ENCODE measurements at regions not wholly inside any gene's neighbourhood (a gene's known extent, or its start where the extent isn't known, plus 50 kb on each side); places are given as distances from the start of the nearest gene placed in this dataset.

DNA sequence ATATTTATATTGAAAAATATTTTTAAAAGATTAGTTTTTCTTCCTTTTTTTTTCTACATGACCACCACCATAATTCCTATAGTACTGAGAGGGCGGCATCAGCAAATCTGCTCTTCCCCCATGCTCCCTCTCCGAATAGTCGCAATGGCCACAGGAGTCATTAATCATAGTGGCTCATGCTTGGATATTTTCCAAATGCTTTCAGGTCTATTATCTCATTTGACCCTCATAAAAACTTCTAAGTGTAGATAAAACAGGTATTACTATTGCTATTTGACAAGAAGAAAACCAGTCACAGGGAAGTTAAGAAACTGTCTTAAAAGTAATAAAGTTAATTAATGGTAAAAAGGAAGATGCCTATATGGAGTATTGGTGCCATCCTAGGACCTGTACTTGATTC is 440.7 kb downstream of the CMPK2 start:
- no peak for DNase-seq

DNA sequence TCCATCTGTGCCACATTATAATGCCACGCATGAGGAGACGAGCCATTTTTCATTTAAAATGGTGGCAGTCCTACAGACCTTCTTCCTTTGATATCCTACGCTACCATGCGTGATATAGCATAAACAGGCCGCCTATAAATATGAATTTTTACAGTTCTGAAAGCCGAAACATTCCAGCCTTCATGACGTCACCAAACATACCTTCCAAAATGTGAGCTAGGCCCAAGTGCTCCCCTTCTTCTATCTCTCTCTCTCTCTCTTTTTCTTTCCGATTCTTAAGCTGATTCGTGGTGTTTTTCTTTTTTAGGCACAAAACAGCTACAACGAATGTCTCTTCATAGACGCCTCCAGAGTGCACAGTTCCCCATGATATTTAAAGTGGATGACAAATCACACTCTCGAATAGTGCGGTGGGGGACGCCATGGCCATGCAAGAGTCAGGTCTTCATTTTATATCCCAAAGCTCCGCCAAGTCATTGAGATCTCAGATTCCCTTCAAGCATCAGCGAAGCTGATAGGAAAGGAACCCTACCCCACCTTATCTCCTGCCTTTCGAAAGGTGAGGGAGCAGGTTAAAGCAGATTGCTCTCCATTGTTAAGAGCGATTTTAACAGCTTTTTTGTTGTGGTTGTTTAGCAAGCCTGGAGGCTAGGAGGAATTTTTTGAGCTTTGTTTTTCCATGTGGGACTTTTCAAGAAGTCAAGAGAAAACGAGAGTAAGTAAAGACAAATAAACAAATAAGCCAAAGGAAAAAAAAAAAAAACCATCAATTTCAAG is 436.3 kb downstream of the CMPK2 start:
- DNase-seq: no peak

DNA sequence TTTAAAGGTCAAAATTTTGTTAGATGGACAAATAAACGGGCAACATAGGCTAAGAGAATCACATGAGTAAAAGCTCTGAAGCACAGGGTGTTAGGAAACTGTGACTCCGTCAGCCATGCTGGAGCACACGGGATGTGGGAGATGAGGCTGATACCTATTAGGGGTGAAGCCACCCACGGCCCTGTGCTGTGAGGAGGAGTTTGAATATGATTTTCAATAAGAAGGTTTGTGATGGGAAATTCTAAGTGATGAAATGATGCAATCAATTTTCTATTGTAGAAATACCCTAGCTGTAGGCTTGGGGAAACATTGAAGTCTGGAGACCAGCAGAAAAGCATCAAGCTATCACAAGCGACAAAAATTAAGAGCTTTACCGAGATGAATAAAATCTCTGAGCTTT is 431.3 kb downstream of the CMPK2 start:
- no peak for DNase-seq

DNA sequence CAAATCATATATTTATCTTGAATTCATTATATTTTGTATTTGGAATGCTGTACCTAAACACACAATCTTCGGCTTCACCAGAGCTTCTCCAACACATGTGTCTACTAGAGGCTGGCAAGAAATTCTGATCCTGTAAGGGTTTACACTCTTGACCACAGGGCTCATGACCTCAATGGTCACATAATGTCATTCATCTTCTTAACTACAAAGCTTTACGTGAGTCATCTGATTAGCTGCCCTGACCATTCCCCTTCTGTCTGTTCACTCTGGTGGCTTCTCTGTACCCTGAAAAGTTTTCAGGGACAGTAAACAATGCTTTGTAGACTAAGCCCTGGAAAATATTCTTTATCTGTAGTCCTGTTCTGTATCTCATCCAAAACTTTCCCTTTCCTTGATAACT is 423.9 kb downstream of the CMPK2 start:
- DNase-seq: no peak

DNA sequence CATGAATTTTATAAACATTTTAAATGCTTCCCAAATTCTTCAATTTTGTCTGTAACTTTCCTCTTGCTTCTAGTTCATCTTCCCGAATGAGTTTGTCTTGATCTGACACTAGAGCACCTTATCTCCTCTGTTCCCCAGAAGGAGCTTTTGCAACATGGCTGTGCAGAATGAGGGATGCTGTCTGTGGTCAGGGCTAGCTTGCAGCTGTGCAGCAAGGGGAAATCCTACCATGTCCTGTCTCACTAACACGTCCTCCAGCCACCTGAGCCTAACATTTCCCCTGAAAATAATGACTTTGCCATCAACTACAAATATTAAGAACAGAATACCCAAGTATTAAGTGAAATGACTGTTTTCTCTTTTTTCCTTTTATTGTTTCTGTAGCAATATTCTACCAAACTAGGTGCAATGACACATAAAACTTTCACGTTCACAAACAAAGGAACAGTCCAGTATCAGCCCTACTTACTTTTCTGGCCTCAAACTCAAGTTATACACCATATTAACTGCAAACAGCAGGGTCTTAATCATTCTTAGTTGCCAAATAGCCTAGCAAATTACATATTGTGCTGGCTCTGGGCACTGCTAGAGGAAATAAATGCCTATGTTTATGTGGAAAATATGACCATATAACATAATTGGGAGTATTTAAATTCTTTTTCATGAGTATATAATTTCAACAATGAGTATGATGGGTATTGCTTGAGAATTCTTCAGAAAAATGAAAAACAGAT is 423.3 kb downstream of the CMPK2 start:
- no peak for DNase-seq

DNA sequence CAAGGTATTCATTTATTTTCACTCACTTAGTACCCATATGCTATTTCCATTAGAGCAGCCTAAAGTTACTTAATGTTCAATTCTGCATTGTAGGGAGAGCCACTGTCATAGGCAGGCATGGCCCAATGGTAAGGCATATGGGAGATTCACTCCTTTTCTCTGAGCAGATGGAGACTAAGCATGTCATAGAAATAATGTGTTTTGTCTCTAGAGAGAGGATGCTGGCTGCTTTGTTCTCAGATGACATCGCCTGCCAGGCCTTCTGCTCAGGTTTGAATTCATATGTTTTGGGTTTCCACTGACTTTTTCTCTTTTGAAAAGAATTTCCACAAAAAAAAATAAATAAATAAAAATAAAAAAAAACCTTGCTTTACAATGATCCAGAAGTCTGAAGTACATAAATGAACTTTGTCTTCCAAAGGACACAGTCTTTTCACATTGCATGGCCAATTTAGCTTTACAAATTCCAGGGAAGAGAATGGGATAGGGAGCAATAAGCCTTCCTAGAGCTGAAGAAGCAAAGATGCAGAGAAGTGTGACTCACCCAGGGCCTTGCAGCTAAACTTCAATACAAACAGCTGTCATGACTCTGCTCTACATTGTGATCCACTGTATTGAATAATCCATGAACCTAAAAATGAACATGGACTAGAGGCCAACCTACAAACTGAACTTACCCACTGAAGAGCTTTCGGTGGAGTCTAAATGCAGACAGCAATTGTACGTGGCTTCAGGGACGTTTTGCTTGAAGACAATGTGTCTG is 422.5 kb downstream of the CMPK2 start:
- no peak for DNase-seq

DNA sequence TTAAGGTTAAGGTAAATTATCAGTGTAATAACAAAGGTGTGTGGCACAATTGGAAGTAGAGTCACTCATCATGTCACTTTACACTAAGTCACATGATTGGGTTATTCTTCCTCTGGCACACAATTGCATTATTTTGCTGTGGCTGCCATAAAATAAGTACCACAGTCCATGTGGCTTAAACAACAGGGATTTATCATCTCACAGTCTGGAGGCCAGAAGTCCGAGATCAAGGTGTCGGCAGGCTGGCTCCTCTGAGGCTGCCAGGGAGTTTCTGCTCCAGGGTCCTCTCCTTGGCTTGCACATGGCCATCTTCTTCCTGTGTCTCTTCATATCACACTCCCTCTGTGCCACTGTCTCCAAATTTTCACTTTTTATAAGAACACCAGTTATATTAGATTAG is 421.2 kb downstream of the CMPK2 start:
- DNase-seq: no peak

DNA sequence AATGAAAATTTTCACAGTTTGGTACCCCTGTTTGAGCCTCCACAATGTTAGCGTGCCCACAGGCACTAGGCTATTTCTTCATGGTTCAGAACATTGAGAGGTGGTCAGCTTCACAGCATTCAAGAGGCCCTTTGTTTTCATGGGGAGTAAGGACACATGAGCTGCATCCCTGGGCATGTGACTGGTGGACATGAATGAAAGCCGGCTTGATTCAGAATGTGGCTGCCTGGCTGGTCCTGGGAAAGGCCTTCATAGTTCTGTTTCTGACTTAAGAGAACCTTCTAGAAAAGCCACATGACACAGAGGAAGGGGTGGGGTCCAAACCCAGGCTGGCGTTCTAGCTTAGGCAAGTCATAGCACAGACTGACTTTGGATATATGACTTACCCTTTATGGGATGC is 420.6 kb downstream of the CMPK2 start:
- DNase-seq: no peak

DNA sequence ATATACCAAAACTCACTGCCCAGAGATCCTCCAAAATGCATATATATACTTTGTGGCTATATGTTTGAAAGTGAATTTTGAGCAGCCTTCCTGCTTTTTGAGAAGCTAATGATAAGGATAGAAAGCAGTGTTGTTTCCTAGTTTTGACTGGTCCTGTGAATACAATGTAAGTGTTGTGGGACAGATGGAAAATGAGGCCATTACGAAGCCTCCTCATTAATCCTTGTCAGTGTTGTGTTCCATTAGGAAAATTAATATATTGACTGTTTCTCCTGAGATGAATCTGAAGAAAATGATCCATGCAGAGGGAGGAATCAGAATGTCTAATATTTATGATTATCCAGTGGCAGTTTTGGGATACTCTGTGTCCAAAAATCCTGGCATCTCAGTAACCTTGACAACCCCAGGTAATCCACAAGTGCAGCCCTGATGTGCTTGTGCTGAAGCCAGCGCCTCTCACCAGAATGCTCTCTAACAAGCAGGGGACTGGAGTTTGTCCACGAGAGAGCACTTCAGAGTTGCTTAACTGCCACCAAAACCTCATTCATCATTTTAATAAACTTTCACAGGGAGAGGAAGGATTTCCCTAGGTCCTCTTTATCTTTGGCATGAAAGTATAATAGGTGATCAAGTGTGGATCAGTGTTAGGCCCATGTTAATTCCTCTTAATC is 418.6 kb downstream of the CMPK2 start:
- DNase-seq: no peak

DNA sequence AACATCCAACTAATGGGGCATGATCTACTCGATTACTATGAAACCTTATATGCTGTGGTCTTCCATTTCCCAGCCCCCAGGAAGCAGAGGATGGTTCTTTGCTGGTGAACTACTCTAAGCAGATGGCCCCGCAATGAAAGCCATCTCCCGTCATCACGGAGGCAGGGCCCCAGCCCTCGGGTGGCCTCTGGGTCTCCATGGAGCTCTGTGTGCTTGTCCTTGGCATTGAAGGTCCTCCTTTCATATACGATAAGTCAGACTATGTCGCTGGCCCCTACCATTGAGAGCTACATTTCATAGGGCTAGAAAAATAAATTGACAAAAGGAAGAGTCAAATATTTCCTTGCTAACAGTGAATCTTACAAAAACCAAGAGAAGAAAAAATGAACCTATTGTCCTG is 416.8 kb downstream of the CMPK2 start:
- no peak for DNase-seq

DNA sequence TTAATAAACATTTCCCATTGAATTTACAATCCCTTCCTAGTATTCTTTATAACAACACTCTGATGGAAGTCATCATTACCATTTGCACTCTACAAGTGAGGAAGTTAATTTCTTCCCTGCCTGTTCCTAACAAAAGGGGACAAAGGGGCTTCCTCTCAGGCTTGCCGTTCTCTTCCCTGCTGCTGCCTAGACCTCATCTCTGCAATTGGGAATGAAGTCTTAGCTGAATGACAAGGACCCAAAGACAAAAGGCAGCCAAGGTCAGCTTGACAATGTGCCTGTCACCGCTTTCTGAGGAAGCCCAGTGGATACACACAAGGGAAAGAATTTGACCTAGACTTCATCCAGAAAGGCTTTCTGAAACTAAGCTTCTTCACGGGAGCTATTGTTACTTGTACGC is 416.4 kb downstream of the CMPK2 start:
- DNase-seq: no peak

DNA sequence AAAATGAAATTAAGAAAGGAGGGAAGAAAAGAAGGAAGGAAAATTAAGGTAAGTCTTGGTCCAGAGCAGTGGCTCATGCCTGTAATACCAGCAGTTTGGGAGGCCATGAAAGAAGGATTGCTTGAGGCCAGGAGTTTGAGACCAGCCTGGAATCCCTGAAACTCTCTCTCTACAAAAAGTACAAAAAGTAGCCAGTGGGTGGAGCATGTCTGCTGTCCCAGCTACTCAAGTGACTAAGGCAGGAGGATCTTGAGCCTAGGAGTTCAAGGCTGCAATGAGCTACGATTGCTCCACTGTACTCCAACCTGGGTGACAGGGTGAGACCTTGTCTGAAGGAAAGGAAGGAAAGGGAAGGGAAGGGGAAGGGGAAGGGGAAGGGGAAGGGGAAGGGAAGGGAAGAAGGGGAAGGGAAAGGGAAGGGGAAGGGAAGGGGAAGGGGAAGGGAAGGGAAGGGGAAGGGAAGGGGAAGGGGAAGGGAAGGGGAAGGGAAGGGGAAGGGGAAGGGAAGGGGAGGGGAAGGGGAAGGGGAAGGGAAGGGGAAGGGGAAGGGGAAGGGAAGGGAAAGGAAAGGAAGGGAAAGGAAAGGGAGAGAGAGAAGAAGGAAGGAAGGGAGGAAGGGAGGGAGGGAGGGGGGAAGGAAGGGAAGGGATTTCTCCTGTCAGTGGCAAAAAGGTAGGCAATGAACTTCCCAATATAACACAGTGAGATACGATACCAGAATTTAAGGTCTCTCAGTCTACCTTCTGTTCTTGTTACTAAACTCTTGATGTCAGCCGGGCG is 412.8 kb downstream of the CMPK2 start:
- no peak for DNase-seq

DNA sequence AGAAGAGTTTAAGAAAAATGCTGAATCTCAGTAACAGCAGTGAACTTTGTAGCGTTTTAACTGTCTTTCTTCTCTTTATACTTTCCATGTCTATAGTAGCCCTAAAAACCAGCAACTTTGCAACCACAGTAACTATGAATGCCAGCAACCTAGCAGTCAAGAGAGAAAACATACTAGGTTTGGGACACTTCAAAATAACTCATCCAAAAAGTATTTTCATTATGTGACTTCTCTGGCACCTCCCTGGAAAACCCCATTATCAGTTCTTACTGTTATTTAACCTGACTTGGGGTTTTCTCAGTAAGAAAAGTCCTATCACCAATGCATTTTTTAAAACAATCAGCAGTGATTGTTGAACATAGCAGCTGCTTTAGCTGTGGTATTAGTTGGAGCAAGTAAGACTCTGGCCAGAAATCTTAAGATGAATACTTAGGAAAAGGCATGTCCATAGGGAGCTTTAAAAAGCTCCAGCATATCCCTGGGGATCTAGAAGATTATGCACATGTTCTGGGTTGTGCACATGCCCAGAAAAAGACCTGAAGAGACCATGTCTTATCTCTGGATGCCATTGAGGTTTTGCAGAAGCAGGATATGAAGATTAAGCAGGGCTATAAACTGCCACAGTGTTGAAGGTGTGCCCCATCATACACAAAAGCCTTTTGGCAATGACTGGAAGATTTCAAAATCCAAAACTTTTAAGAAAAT is 411.3 kb downstream of the CMPK2 start:
- no peak for DNase-seq

DNA sequence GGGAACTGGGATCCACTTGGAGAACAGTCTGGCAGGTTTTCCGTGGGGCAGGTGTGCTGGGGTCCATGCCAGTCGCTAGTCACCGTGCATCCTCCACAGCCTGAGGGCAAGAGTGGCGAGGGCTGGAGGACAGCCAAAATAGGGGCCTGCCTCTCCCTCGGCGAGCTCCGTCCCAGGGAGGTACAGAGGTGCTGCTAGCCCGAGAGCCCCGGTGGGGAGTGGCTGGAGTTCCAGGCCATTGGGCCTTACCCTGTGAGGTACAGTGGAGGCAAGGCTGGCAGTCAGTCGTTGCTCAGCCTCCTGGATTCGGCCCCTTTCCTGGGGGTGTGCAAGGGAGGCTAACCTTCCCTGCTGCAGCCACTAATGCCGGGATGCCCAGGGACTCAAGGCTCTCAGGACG is 406.6 kb downstream of the CMPK2 start:
- DNase-seq: no peak

DNA sequence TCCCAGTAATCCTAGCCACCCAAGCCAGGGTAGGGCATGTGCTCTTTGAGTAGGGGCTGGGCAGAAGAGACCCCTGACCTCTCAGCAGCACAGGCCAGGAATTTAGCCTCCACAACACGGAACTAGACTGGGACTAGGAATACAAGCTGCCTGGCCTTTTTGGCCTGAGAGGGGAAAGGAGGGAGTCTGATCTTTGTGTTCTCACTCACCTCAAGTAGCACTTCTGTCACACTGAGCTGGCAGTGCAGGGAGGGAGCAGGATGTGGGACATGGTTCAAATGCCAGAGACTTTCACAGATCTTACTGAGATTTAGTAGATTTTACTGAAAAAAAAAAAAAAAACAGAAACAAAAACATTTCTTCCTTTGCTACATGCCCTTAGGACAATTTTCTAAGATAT is 395.2 kb downstream of the CMPK2 start:
- DNase-seq: no peak

DNA sequence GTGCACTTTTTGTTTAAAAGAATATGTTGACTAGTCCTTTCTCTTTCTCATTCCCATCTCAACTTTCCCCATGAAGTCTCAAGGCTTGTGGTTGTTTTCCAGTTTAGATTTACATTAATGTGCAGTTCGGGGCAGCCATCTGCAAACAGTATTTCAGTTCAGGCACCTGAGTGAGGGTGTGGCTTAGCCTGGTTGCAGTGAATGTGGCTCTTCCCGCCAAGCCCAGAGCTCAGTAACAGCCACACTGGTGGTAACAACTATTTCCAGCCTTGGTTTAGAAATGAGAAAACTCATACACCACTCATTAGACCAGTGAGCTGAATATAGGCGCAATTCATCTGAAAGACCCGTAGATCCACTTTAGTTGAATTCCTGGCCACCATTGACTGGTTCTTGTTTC is 394.3 kb downstream of the CMPK2 start:
- no peak for DNase-seq

DNA sequence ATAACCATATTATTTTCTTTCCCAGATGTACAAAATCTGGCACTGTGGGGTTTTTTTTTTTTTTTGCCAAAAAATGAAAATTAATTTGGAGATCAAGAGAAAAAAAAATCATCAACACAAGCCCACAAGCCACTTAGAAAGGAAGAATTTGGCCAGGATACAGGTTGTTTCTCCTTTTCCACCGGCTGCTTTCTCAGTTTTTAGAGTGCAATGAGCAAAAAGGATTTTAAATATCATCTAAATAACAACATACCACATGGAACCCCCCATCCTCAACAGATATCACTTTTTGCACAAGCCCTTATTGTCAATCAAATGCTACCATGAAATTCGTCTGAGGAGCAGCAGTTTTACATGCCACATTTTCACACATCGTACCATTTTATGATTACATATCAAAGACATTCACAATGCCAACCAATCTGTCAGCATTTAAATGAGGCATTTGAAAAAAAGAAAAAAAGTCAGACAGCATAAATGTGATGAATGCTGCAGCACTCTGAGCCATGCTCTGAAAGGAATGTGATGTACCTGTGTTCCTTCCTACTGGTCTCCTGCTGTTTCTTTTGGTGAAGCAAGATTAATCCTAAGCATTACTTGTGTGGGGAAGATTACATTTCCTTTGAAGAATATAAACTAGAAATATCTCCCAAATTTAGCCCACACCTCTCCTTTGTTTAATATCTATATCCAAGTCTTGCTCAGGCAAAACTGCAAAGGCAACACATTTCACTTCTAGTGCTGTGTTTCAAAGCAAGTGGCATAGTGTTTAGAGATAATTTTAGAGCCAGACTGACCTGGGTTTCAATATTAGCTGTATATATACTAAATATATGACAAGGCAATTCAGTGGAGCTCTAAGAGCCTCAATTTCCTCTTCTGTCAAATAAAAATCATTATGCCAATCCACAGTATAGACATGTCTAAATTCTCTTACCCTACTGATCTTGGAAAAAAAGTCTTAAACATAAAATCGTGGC is 391.3 kb downstream of the CMPK2 start:
- no peak for DNase-seq

DNA sequence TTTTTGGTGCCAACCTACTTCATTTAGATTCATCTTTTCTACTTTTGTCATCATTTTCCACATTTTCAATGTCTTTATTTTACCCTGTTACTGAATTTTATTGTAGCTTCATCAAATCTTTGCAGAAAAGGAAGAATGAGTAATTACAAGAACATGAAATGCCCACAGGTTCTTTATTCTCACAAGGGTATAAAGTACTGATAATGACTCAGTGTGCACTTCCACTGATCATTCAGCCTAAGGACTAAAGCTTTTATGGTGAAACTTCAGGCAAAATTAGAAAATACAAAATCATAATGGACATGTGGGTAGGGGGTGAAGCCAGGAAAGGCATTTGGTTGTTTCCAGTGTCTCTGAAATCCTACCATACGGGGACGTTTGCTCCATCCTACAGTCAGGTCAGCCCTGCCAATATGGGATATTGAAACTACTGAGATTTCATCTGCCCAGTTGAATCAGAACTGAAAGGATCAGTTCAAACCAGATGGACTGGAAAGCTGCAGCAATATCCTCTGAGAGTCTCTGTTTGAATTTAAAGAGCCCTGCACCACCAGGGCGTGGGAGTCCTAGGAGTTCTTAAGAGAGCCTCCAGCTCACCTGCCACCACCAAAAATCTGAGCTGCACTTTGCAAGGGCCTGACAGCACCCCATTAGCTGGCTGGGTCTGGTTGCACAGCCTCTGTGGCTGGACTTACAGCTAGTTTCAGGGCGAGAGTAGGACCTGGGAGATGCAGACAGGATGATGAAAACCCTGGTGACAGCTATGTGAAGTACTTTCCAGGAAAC is 390.4 kb downstream of the CMPK2 start:
- no peak for DNase-seq

DNA sequence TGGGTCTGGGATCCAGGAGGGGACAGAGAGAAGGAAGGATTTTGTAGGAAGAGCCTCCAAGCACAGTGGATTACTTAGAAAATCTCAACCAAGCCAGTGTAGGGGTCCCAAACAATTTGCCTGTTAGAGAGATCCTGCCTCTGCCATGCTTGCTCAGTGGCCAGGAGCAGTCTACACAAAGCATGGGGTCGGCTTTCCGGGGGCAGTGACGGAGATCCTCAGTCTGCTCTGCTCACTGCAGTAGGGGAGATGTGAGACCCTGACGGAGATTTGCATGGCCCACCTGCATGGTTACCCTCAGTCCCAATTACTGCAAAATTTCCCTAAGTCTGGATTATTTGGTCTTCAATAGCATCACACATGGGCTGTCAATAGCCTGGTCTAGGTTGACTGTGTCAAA is 385.2 kb downstream of the CMPK2 start:
- no peak for DNase-seq

DNA sequence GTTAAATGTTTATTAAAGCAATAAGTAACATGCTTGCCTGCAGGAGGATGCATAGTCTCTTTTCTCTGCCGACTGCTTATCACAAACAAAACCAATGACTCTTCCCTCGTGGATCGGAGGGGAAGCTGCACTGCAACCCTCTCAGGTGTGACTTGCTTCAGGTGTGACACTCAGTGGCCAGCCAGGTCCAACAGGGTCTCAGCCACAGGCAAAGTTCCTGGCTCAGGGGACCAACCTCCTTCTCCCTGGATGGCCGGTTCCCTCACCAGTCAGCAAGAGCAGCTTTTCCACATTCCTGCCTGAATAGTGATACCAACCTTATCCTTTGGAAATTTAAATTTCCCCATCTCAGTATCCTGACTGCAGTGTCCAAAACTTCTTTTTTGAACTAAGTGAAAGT is 383.5 kb downstream of the CMPK2 start:
- no peak for DNase-seq

All from NCI-H187 treated with DMSO at 0.1 percent for 48 hours (cell line).